Tongue (tissue), 1 donor: ENCODE measurements at regions not wholly inside any gene's neighbourhood (a gene's known extent, or its start where the extent isn't known, plus 50 kb on each side); places are given as distances from the start of the nearest gene placed in this dataset.
"Not testable (repeated sequence)": the region's sequence is repeated elsewhere in the genome, so short reads cannot be mapped to it uniquely, and the experiment has no call there.

Experiments used
- DNase-seq: peaks from one replicate; pipeline ENCODE4 v3.0.0-alpha.2; 2015

- no peak for DNase-seq
Observed at GRCh38 chr12:28060871-28061270, 88.3 kb upstream of the PTHLH start.

DNA sequence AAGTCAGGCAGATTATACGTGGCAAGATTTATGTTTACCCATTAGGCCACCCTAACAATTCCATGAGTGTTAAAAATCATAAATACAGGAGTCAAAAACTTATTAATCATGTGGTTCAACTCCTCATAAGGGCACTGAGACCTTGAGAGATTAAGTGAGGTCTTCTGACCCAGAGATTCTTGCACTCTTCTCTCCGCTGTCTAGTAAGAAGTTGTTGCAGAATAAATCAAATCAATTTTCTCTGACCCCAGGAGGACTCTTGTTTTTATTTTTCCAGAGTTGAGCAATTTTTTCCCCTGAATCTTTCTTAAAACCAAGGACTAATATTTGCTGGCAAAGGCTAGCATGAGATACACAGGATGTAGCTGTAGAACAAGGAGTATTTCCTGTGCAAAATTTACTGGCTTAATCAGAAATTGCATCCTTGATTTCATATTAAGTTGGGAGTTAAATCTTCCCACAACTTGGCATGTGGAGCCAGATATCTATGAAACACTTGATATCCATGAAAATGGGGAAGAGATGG, 90.9 kb upstream of the PTHLH start:
- DNase-seq = no peak

DNA sequence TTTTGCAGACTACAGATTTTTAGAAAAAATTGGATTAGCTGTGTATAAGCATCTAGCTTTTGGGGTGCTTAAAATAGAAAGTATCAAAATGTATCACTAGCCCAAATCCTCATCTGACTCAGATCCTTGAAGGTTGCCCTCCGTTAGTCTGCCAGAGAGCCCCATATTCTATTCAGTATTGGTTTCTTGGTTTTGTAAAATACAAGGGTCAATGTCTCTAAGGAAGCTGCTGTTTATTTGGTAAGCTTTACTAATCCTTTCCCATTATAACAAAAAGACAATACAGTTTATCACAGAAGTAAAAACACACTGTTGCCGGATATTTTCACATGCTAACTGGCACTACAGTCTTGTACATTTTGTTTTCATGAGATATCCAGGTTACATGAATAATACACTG, 92.8 kb upstream of the PTHLH start:
- no peak for DNase-seq

DNA sequence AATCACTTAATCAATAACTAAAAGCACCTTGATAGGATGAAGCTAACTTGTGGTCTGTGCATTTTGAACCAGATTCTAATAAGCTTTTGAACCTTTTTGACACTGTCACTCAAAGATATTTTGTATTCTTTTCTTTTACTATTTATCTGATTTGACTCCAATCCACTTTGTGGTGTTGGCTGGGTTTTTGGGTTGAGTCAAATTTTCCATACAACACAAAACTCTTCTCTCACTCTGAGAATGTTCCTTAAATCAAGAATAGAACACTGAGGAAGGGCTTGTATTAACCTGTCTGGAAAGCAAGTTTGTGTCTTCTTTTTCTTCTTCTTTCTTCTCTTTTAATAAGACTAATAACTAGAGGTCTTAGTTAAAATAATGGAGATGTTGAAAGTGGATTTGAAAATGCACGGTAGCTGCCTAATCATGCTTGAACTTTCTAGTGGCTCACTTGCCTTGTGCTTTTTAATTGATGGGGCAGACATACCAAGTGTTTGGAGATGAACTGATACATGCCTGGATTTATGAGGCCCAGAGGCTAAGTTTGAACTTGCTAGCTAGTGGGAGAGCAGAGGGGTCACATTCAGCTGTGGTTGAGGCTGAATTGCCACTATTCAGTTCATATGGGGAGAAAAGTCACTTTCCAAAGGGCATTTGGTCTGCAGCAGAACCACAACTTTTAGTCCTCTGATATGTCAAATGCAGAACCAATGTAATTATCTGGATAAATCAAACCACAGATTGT, 93.5 kb upstream of the PTHLH start:
- DNase-seq = no peak

- no peak for DNase-seq
Observed at GRCh38 chr12:28066879-28067278, 94.3 kb upstream of the PTHLH start.

- DNase-seq = no peak
Observed at GRCh38 chr12:28068467-28068866, 95.9 kb upstream of the PTHLH start.

DNA sequence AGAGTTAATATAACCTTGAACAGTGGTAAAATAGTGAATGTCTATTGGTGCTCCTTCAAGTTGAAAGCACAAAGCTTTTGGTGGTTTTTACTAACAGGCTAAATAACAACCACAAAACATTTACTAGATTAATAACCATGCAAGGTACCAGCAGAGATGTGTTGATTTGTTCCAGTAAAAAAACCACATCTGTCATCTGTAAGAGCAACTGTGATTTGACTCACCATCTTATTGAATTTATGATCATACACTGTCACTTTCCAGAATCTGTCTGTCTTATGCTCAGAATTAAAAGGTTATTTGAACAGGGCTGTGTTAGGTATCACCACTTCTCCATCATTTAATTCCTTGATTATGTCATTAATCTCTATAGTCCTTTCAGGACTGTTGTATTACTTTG, 107.0 kb upstream of the PTHLH start:
- no peak for DNase-seq

- DNase-seq = no peak
Observed at GRCh38 chr12:28082096-28082495, 108.2 kb upstream of the CCDC91 start.

GRCh38 chr12:28083840-28084678, 106.2 kb upstream of the CCDC91 start:
- DNase-seq = no peak

DNA sequence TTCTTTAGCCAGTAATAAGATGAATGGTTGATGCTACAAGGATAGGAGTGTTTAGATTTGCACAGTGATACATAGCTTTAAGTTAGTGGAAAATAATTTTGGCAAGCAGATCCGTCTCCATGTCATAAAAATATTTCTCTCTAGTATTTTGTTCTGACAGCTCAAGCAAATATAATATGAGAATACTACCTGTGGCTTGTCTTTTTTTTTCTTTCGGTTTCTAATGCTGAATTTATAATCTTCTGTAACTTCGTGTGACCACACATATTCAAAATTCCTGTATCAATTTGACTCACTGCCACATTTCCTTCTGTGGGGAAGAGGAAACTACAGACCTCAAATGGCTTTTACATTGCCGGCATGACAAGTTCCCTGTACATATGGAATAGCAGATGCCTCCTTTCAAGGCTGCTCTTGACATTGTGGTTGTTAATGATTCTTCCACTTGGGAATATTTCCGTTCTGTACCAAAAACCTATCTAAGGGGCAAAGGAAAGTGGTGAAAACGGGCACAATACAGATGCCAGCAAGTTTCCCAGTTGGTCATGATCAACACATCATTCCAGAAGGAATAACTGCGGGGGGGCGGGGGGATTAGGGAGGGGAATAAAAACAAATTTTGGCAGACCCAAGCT, 103.6 kb upstream of the CCDC91 start:
- no peak for DNase-seq

- no peak for DNase-seq
Observed at GRCh38 chr12:28088566-28089272, 101.5 kb upstream of the CCDC91 start.

DNA sequence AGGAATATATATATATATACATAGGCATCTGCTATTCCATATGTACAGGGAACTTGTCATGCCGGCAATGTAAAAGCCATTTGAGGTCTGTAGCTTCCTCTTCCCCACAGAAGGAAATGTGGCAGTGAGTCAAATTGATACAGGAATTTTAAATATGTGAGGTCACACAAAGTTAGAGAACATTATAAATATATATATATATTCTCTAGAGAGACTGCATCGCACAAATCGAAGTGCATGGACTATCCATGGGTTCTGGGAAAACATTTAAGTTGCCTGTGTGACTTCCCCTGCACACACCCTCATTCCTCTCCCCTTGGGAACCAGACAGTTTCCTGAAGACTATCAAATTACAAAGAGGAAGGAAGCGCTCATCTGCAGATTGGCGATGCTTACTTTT, 100.9 kb upstream of the CCDC91 start:
- DNase-seq = peak; percentile 21

DNA sequence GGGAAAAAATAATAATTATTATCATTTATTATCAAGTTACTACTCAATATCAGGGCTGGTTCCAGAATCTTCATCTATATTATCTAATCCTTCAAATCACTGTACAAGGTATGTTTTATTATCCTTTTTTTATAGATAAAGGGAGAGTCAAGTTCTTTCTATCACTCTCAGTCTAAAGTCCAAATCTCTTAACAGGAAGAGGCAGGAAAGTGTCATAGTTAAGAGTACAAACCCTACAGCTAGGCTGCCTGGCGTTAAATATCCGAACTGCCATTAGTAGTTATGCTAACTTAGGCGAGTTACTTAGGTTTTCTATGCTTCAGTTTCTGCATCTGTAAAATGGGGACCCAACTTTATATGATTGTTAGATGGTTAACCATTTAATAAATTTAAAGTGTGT, 99.4 kb upstream of the CCDC91 start:
- DNase-seq = no peak

- DNase-seq = no peak
Observed at GRCh38 chr12:28092396-28092795, 97.9 kb upstream of the CCDC91 start.

GRCh38 chr12:28096649-28097048, 93.6 kb upstream of the CCDC91 start:
- DNase-seq = no peak

- DNase-seq = no peak
Observed at GRCh38 chr12:28097221-28097620, 93.0 kb upstream of the CCDC91 start.

DNA sequence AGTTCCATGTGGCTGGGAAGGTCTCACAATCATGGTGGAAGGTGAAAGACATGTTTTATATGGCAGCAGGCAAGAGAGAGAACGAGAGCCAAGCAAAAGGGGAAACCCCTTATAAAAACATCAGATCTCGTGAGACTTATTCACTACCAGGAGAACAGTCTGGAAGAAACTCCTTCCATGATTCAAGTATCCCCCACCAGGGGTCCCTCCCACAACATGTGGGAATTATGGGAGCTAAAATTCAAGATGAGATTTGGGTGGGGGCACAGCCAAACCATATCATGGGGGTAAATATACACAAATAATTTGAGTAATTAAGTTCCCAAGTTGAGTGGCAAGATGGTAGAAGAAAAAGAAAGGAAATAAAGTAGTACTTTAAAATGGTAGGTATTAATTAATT, 91.0 kb upstream of the CCDC91 start:
- not testable (repeated sequence) for DNase-seq

DNA sequence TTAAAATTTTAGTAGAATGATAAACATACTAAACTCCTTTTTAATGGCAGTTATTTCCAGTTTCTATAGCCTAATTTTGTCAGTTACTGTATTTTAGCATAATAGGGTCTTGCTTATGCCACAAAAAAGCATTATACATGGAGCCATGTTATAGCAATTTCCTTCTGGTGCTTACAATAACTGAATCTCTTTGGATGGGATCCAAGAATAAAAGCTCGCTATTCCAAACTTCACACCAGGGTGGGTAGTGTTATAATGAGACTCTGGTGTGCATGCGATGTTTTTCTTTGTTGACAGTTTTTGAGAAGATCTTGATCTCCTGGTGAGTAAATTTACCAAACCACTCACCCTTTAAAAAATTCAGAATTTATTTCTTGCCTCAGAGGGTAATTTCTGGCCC, 90.4 kb upstream of the CCDC91 start:
- DNase-seq = no peak

GRCh38 chr12:28100717-28101116, 89.5 kb upstream of the CCDC91 start:
- DNase-seq = no peak

GRCh38 chr12:28104316-28104715, 85.9 kb upstream of the CCDC91 start:
- no peak for DNase-seq

- DNase-seq = no peak
Observed at GRCh38 chr12:28104903-28105864, 85.1 kb upstream of the CCDC91 start.
